GM12878 (cell line): ENCODE measurements at regions not wholly inside any gene's neighbourhood (a gene's known extent, or its start where the extent isn't known, plus 50 kb on each side); places are given as distances from the start of the nearest gene placed in this dataset.

Source experiments
- ATAC-seq: fragments of 200-7000 bp; cut with Tn5 transposase; 3 replicates; pipeline ENCODE4 v1.9.1; 2020; ENCODE audit warnings: mild to moderate bottlenecking, moderate library complexity
- BruUV-seq: library from RNA; stranded (reverse); fragments of 400-500 nt; replicated peaks from 2 replicates; lab custom pipeline; 2021; lab: Mats Ljungman, UMichigan
- CTCF ChIA-PET: fragments of 300-600 bp; sonication (Branson Sonifier 250); formaldehyde crosslinking; extraction: SDS; loops from one replicate; lab custom pipeline; 2021; ENCODE audit warnings: inconsistent platforms; lab: Yijun Ruan, JAX
- POLR2A ChIA-PET: fragments of 350-600 bp; formaldehyde crosslinking; extraction: SDS; loops from one replicate; lab custom pipeline; 2021; ENCODE audit warnings: inconsistent platforms; lab: Charles Lee
- RAD21 ChIA-PET: fragments of 300-600 bp; sonication (Branson Sonifier 250); formaldehyde crosslinking; loops from one replicate; lab custom pipeline; 2023; ENCODE audit warnings: antibody characterized with exemption; ENCODE audit not compliant: unreplicated experiment; lab: Charles Lee
- SMC1A ChIA-PET: fragments of 300-600 bp; sonication (Branson Sonifier 250); formaldehyde crosslinking; loops from one replicate; lab custom pipeline; 2023; ENCODE audit not compliant: unreplicated experiment, uncharacterized antibody; lab: Charles Lee
- DNase-seq: peaks from one replicate; pipeline ENCODE4 v3.0.0-alpha.2; 2011; ENCODE audit warnings: low read depth, low spot score
- FAIRE-seq: peaks from 3 replicates; lab custom pipeline; 2011; peaks lifted over from hg19 to GRCh38; lab: Jason Lieb, UNC
- H2AFZ ChIP-seq: 2 replicates; pipeline ENCODE4 v1.6.0; 2011; ENCODE audit warnings: low read depth, low read length, control low read depth; ENCODE audit not compliant: control insufficient read depth
- H3K27ac ChIP-seq: 2 replicates; pipeline ENCODE4 v1.5.1; 2011; ENCODE audit warnings: control low read depth; ENCODE audit not compliant: control insufficient read depth, insufficient read depth
- H3K27me3 ChIP-seq, 2 experiments: replicated peaks in 1 of 2; 2 replicates each; pipeline versions ENCODE4 v1.6.0 to v1.6.1; 2011; ENCODE audit warnings: low read length in 1 of 2; ENCODE audit not compliant: control insufficient read depth in 2 of 2, insufficient read depth in 2 of 2
- H3K36me3 ChIP-seq, 2 experiments: 2 replicates each; pipeline ENCODE4 v1.5.1; 2011; ENCODE audit warnings: low read length in 1 of 2; ENCODE audit not compliant: control insufficient read depth in 2 of 2, insufficient read depth in 2 of 2
- H3K4me1 ChIP-seq: 2 replicates; pipeline ENCODE4 v1.6.1; 2011; ENCODE audit warnings: mild to moderate bottlenecking, low read length, moderate library complexity, mixed read lengths; ENCODE audit not compliant: control insufficient read depth, insufficient read depth
- H3K4me2 ChIP-seq: 2 replicates; pipeline ENCODE4 v1.6.0; 2011; ENCODE audit warnings: control low read depth; ENCODE audit not compliant: control insufficient read depth, insufficient read depth
- H3K4me3 ChIP-seq: fragments of 200-600 bp; sonication (generic); 2 replicates; pipeline ENCODE4 v1.5.1; 2016
- H3K79me2 ChIP-seq: 2 replicates; pipeline ENCODE4 v1.6.0; 2011; ENCODE audit warnings: low read length; ENCODE audit not compliant: control insufficient read depth, insufficient read depth
- H3K9ac ChIP-seq: 2 replicates; pipeline ENCODE4 v1.8.0; 2011; ENCODE audit warnings: low read length, control low read depth, mixed read lengths; ENCODE audit not compliant: control insufficient read depth, insufficient read depth
- H3K9me3 ChIP-seq: replicated peaks from 3 replicates; pipeline ENCODE4 v1.5.1; 2011; ENCODE audit warnings: mild to moderate bottlenecking, low read length; ENCODE audit not compliant: control insufficient read depth, insufficient read depth
- H4K20me1 ChIP-seq: 2 replicates; pipeline ENCODE4 v1.6.0; 2011; ENCODE audit not compliant: control insufficient read depth, insufficient read depth
- ATF3 ChIP-seq: IDR thresholded peaks from 2 replicates; pipeline ENCODE4 v1.6.1; 2011; ENCODE audit warnings: low read depth, mild to moderate bottlenecking, low read length, moderate library complexity, borderline replicate concordance; ENCODE audit errors: extremely low read depth
- ETV6 ChIP-seq, 2 experiments: fragments of 450-650 bp in 1 of 2; IDR thresholded peaks in 1 of 2; conservative IDR thresholded peaks in 1 of 2; 2 replicates each; pipeline ENCODE4 v1.6.1; 2014; ENCODE audit warnings: antibody characterized with exemption in 1 of 2, borderline replicate concordance in 1 of 2, low read depth in 1 of 2, mild to moderate bottlenecking in 1 of 2, moderate library complexity in 1 of 2
- FOXK2 ChIP-seq: fragments of 450-650 bp; IDR thresholded peaks from 2 replicates; pipeline ENCODE4 v1.6.1; 2017; ENCODE audit warnings: mild to moderate bottlenecking, moderate library complexity
- GABPA ChIP-seq: IDR thresholded peaks from 2 replicates; pipeline ENCODE4 v1.6.1; 2014; ENCODE audit warnings: antibody characterized with exemption, low read depth, mild to moderate bottlenecking, inconsistent platforms
- NFXL1 ChIP-seq: fragments of 450-650 bp; IDR thresholded peaks from 2 replicates; pipeline ENCODE4 v1.6.1; 2017; ENCODE audit warnings: antibody characterized with exemption, mild to moderate bottlenecking, borderline replicate concordance
- WGBS: methylation state at CpG from one replicate; pipeline ENCODE4 v1.1.6; 2016; ENCODE audit warnings: low lambda C conversion rate; ENCODE audit not compliant: insufficient replicate concordance, insufficient coverage; ENCODE audit errors: missing lambda C conversion rate; 5-methylcytosine and 5-hydroxymethylcytosine counted together
- in situ Hi-C: fragments of 300-500 bp; cut with MboI; formaldehyde crosslinking; loops from 9 replicates; pipeline ENCODE4 v1.14.3; 2018; ENCODE audit warnings: mixed read lengths
- intact Hi-C: fragments of 100-400 bp; cut with micrococcal nuclease; formaldehyde crosslinking; loops from one replicate; pipeline ENCODE4 v1.14.2; 2022; ENCODE audit not compliant: unreplicated experiment

- CTCF ChIA-PET: interaction anchor here (0.7 to 3.0 kb wide), 5 partner anchors 9 to 62 kb away, joined by 3 to 10 read pairs (median 3); no protein-coding TSS in a partner anchor
- 84% methylated on average over 6 of the region's 6 CpGs for whole genome bisulfite sequencing
- no peak for DNase-seq
- RAD21 ChIA-PET: interaction anchor here (0.8 to 3.7 kb wide), 5 partner anchors 13 to 149 kb away, joined by 3 to 14 read pairs (median 4); no protein-coding TSS in a partner anchor
- BruUV-seq: no TSS peak
- Histone ChIP-seq H3K36me3 (no peaks in the 10 kb centered on the region), H3K9me3 (no peaks in the 10 kb centered on the region; the same call in 2 of the 3 replicates), H3K27ac (no peak overlapping the region), H4K20me1 (no peaks in the 10 kb centered on the region), H2AFZ (no peak overlapping the region), H3K27me3 (no peaks in the 10 kb centered on the region), H3K9ac (no peak overlapping the region), H3K79me2 (no peaks in the 10 kb centered on the region), H3K4me1 (peaks cover 13% of the 10 kb centered on the region), H3K4me2 (no peak overlapping the region), H3K4me3 (no peak overlapping the region)
- TF ChIP-seq NFXL1 (peak; percentile 65; the same call in 1 of the 2 replicates), ATF3 (no peak), ETV6 (conservative IDR thresholded peaks at IDR 0.05 in 1 of 2, IDR thresholded peaks at IDR 0.05 in 1 of 2; ENCODE audit: borderline replicate concordance in 1 of 2, low read depth in 1 of 2) (0 out of 4 replicates have a peak, but pooled peaks of 1 of the 2 experiments have one; percentile 51), GABPA (no peak), FOXK2 (0 out of 2 replicates have a peak, but pooled peaks have one; percentile 10)
- ATAC-seq: no peak
- intact Hi-C loops (no loop called here), in situ Hi-C loops (no loop called here)
- POLR2A ChIA-PET: interaction anchor here (0.5 to 2.9 kb wide), 4 partner anchors 13 to 191 kb away, joined by 3 to 17 read pairs (median 4); no protein-coding TSS in a partner anchor
- SMC1A ChIA-PET: interaction anchor here (0.7 to 7.6 kb wide), 11 partner anchors 13 to 142 kb away, joined by 3 to 49 read pairs (median 6); no protein-coding TSS in a partner anchor
- no peak for FAIRE-seq
These were observed 191.9 kb downstream of the BCAS1 start for GRCh38 chr20:53878262-53879047.
